ENCODE measurements at regions not wholly inside any gene's neighbourhood (a gene's known extent, or its start where the extent isn't known, plus 50 kb on each side); places are given as distances from the start of the nearest gene placed in this dataset.
A peak's percentile ranks its signal among the peaks of the same experiment; 100 is the strongest.

DNA sequence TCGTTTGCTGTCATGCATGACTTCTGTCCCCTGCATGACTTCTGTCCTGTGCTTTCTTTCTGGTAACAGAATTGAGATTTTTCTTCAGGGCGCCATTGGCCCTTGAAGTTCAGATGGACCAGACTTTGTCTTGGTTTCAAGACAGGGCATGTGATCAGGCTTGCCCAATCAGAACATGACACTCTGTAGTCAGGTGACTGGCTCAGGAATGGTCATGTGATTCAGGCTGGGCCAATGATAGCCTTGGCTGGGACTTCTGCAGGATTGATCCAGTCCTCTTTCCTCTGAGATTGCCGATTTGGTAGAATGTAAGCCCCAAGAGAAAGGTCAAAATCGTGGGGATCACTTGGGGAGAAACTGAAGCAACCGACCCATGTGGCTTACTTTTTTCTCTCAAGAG is 90.5 kb upstream of the ALX4 start:
- RAD21 ChIA-PET (ENCODE audit: unreplicated experiment) = no interaction called here
- DNase-seq (ENCODE audit: low read depth, low spot score) (no peak), FAIRE-seq (no peak), ATAC-seq (no peak)
- no peak overlapping the region for H3K27ac ChIP-seq (ENCODE audit: control insufficient read depth, insufficient read depth)
- H4K20me1 ChIP-seq (ENCODE audit: control insufficient read depth, insufficient read depth) = no peaks in the 10 kb centered on the region
- SMC1A ChIA-PET (ENCODE audit: uncharacterized antibody, unreplicated experiment) = no interaction called here
- no peak overlapping the region for H3K4me2 ChIP-seq (ENCODE audit: control insufficient read depth, insufficient read depth)
- BruUV-seq (replicated peaks) = no TSS peak
- intact Hi-C loops (cut with micrococcal nuclease; ENCODE audit: unreplicated experiment) = no loop called here
- no peaks in the 10 kb centered on the region for H3K79me2 ChIP-seq (ENCODE audit: control insufficient read depth, insufficient read depth, low read length)
- H3K36me3 ChIP-seq (ENCODE audit: control insufficient read depth in 2 of 2, insufficient read depth in 2 of 2, low read length in 1 of 2) = no peaks in the 10 kb centered on the region
- POLR2A ChIA-PET = no interaction called here
- WGBS (ENCODE audit: insufficient coverage, insufficient replicate concordance, low lambda C conversion rate, missing lambda C conversion rate) = 11% methylated on average over 5 of the region's 5 CpGs
- H2AFZ ChIP-seq (ENCODE audit: control insufficient read depth, low read depth, low read length) = no peak overlapping the region
- H3K4me3 ChIP-seq = no peak overlapping the region
- CTCF ChIA-PET = no interaction called here
- TF ChIP-seq NFYB (IDR thresholded peaks at IDR 0.05; ENCODE audit: insufficient read depth, low read depth, low read length) = peak; percentile 16; the same call in 1 of the 2 replicates
- peak; percentile 78; the same call in 1 of the 2 replicates for TF ChIP-seq RAD51 (IDR thresholded peaks at IDR 0.05)
- TF ChIP-seq, protein P1, sequence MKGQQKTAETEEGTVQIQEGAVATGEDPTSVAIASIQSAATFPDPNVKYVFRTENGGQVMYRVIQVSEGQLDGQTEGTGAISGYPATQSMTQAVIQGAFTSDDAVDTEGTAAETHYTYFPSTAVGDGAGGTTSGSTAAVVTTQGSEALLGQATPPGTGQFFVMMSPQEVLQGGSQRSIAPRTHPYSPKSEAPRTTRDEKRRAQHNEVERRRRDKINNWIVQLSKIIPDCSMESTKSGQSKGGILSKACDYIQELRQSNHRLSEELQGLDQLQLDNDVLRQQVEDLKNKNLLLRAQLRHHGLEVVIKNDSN (IDR thresholded peaks at IDR 0.05; ENCODE audit: borderline replicate concordance, extremely low read length, insufficient read depth, low read depth, low read length) = peak; percentile 61
- TF ChIP-seq PML (IDR thresholded peaks at IDR 0.05; ENCODE audit: low read length) = no peak
- in situ Hi-C loops (cut with MboI) = no loop called here
- no peak overlapping the region for H3K9ac ChIP-seq (ENCODE audit: control insufficient read depth, insufficient read depth, low read length)
- H3K27me3 ChIP-seq (replicated peaks in 1 of 2; ENCODE audit: control insufficient read depth in 2 of 2, insufficient read depth in 2 of 2, low read length in 1 of 2) = no peaks in the 10 kb centered on the region; a peak in 2 of 4 replicates
- H3K4me1 ChIP-seq (ENCODE audit: control insufficient read depth, insufficient read depth, low read length) = no peaks in the 10 kb centered on the region
- no peaks in the 10 kb centered on the region for H3K9me3 ChIP-seq (replicated peaks; ENCODE audit: control insufficient read depth, insufficient read depth, low read length)

DNA sequence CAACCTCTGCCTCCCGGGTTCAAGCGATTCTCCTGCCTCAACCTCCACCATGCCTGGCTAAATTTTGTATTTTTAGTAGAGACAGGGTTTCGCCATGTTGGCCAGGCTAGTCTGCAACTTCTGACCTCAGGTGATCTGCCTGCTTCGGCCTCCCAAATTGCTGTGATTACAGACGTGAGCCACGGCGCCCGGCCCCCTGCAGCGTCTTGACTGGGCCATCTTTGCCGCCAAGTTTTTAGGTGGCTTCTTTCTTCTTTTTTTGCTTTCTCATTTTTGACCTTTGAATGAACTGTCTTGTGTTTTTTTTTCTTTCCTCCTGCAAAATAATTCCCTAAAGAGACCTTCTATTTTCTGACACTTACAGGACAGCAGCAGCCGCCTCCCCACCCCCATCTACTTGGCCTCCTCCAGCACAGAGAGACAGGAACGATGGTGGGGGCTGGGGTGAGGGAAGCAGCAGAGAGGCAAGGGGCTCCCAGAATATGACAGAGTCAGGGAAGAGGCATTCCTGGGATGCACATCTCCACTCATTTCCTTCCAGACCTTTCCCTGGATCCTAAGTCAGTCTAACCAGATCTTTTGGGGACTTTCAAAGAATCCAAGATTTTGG is 92.6 kb upstream of the ALX4 start:
- no peaks in the 10 kb centered on the region for H4K20me1 ChIP-seq (ENCODE audit: control insufficient read depth, insufficient read depth)
- FAIRE-seq (no peak), ATAC-seq (no peak), DNase-seq (ENCODE audit: low read depth, low spot score) (no peak)
- intact Hi-C loops (cut with micrococcal nuclease; ENCODE audit: unreplicated experiment) = no loop called here
- H3K27ac ChIP-seq (ENCODE audit: control insufficient read depth, insufficient read depth) = no peak overlapping the region
- no peaks in the 10 kb centered on the region for H3K4me1 ChIP-seq (ENCODE audit: control insufficient read depth, insufficient read depth, low read length)
- WGBS (ENCODE audit: insufficient coverage, insufficient replicate concordance, low lambda C conversion rate, missing lambda C conversion rate) = 41% methylated on average over 12 of the region's 12 CpGs
- no peaks in the 10 kb centered on the region; a peak in 1 of 4 replicates for H3K27me3 ChIP-seq (replicated peaks in 1 of 2; ENCODE audit: control insufficient read depth in 2 of 2, insufficient read depth in 2 of 2, low read length in 1 of 2)
- CTCF ChIA-PET = no interaction called here
- no peaks in the 10 kb centered on the region for H3K36me3 ChIP-seq (ENCODE audit: control insufficient read depth in 2 of 2, insufficient read depth in 2 of 2, low read length in 1 of 2)
- H3K4me3 ChIP-seq = no peak overlapping the region
- H3K9ac ChIP-seq (ENCODE audit: control insufficient read depth, insufficient read depth, low read length) = no peak overlapping the region
- no peak overlapping the region for H2AFZ ChIP-seq (ENCODE audit: control insufficient read depth, low read depth, low read length)
- SMC1A ChIA-PET (ENCODE audit: uncharacterized antibody, unreplicated experiment) = no interaction called here
- POLR2A ChIA-PET = no interaction called here
- no peaks in the 10 kb centered on the region for H3K79me2 ChIP-seq (ENCODE audit: control insufficient read depth, insufficient read depth, low read length)
- in situ Hi-C loops (cut with MboI) = no loop called here
- H3K9me3 ChIP-seq (replicated peaks; ENCODE audit: control insufficient read depth, insufficient read depth, low read length) = no peaks in the 10 kb centered on the region
- no peak overlapping the region for H3K4me2 ChIP-seq (ENCODE audit: control insufficient read depth, insufficient read depth)
- BruUV-seq (replicated peaks) = no TSS peak
- RAD21 ChIA-PET (ENCODE audit: unreplicated experiment) = no interaction called here
- TF ChIP-seq PAX8 (IDR thresholded peaks at IDR 0.05) (no peak), ZNF217 (IDR thresholded peaks at IDR 0.05) (no peak), NR2C2 (IDR thresholded peaks at IDR 0.05; ENCODE audit: borderline replicate concordance, control insufficient read depth, insufficient read length, low read depth) (no peak), RB1 (IDR thresholded peaks at IDR 0.05; ENCODE audit: borderline replicate concordance) (no peak), NBN (IDR thresholded peaks at IDR 0.05) (no peak), BMI1 (IDR thresholded peaks at IDR 0.05; ENCODE audit: borderline replicate concordance) (no peak), ZNF384 (IDR thresholded peaks at IDR 0.05; ENCODE audit: borderline replicate concordance, low read depth, low read length) (no peak)
- TF ChIP-seq, protein P2, sequence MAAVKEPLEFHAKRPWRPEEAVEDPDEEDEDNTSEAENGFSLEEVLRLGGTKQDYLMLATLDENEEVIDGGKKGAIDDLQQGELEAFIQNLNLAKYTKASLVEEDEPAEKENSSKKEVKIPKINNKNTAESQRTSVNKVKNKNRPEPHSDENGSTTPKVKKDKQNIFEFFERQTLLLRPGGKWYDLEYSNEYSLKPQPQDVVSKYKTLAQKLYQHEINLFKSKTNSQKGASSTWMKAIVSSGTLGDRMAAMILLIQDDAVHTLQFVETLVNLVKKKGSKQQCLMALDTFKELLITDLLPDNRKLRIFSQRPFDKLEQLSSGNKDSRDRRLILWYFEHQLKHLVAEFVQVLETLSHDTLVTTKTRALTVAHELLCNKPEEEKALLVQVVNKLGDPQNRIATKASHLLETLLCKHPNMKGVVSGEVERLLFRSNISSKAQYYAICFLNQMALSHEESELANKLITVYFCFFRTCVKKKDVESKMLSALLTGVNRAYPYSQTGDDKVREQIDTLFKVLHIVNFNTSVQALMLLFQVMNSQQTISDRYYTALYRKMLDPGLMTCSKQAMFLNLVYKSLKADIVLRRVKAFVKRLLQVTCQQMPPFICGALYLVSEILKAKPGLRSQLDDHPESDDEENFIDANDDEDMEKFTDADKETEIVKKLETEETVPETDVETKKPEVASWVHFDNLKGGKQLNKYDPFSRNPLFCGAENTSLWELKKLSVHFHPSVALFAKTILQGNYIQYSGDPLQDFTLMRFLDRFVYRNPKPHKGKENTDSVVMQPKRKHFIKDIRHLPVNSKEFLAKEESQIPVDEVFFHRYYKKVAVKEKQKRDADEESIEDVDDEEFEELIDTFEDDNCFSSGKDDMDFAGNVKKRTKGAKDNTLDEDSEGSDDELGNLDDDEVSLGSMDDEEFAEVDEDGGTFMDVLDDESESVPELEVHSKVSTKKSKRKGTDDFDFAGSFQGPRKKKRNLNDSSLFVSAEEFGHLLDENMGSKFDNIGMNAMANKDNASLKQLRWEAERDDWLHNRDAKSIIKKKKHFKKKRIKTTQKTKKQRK (IDR thresholded peaks at IDR 0.05; ENCODE audit: low read depth, low read length) = no peak

All from GM12878 (cell line).